Caco-2 (cell line): ENCODE measurements at regions not wholly inside any gene's neighbourhood (a gene's known extent, or its start where the extent isn't known, plus 50 kb on each side); places are given as distances from the start of the nearest gene placed in this dataset.
A peak's percentile ranks its signal among the peaks of the same experiment; 100 is the strongest.

Experiments
- BruUV-seq: library from RNA; stranded (reverse); fragments of 400-500 nt; replicated peaks from 2 replicates; lab custom pipeline; 2021; lab: Mats Ljungman, UMichigan
- CTCF ChIA-PET: fragments of 300-600 bp; sonication (Branson Sonifier 250); formaldehyde crosslinking; loops from one replicate; lab custom pipeline; 2022; ENCODE audit warnings: antibody characterized with exemption; lab: Charles Lee
- POLR2A ChIA-PET: fragments of 300-600 bp; sonication (Branson Sonifier 250); formaldehyde crosslinking; loops from one replicate; lab custom pipeline; 2022; ENCODE audit warnings: antibody characterized with exemption; lab: Charles Lee
- DNase-seq, 2 experiments: peaks; one replicate each; pipeline versions ENCODE4 v3.0.0 to v3.0.0-alpha.2; 2020 to 2022
- H3K27me3 ChIP-seq: replicated peaks from 2 replicates; pipeline ENCODE4 v1.6.0; 2011; ENCODE audit warnings: low read length; ENCODE audit not compliant: control insufficient read depth, insufficient read depth
- H3K36me3 ChIP-seq: 2 replicates; pipeline ENCODE4 v1.5.1; 2011; ENCODE audit warnings: low read length; ENCODE audit not compliant: control insufficient read depth, insufficient read depth
- H3K4me1 ChIP-seq: fragments of 250-450 bp; sonication (Bioruptor Pico); 2 replicates; pipeline ENCODE4 v1.5.1; 2020; ENCODE audit warnings: mild to moderate bottlenecking
- H3K4me3 ChIP-seq: 2 replicates; pipeline ENCODE4 v1.5.1; 2011; ENCODE audit warnings: low read depth, mild to moderate bottlenecking, control low read depth, low read length
- H3K9me3 ChIP-seq: fragments of 250-450 bp; sonication (Bioruptor Pico); 2 replicates; pipeline ENCODE4 v1.5.1; 2020; ENCODE audit warnings: mild to moderate bottlenecking, moderate library complexity
- H3K27ac Mint-ChIP-seq: one replicate; pipeline ENCODE4 v1.8.0; 2022; ENCODE audit warnings: mixed read lengths; ENCODE audit not compliant: unreplicated experiment
- H3K27me3 Mint-ChIP-seq: one replicate; pipeline ENCODE4 v1.8.0; 2022; ENCODE audit warnings: mixed read lengths; ENCODE audit not compliant: insufficient read depth, unreplicated experiment
- H3K36me3 Mint-ChIP-seq: one replicate; pipeline ENCODE4 v1.8.0; 2022; ENCODE audit warnings: mild to moderate bottlenecking, mixed read lengths; ENCODE audit not compliant: insufficient read depth, unreplicated experiment
- H3K4me1 Mint-ChIP-seq: one replicate; pipeline ENCODE4 v1.8.0; 2022; ENCODE audit warnings: low read depth, mixed read lengths; ENCODE audit not compliant: unreplicated experiment
- H3K4me3 Mint-ChIP-seq: one replicate; pipeline ENCODE4 v1.8.0; 2022; ENCODE audit warnings: mild to moderate bottlenecking, moderate library complexity, mixed read lengths; ENCODE audit not compliant: unreplicated experiment
- H3K9me3 Mint-ChIP-seq: one replicate; pipeline ENCODE4 v1.8.0; 2022; ENCODE audit warnings: mixed read lengths; ENCODE audit not compliant: unreplicated experiment
- CTCF ChIP-seq, 2 experiments: fragments of 200-600 bp in 1 of 2; IDR thresholded peaks; 1 replicate in 1 of 2; 2 replicates in 1 of 2; pipeline versions ENCODE4 v1.5.1 to v1.8.0; 2011 to 2022; ENCODE audit warnings: antibody characterized with exemption in 1 of 2, control low read depth in 1 of 2, inconsistent platforms in 1 of 2, low read depth in 1 of 2, low read length in 1 of 2, mild to moderate bottlenecking in 1 of 2, moderate library complexity in 1 of 2; ENCODE audit not compliant: insufficient read depth in 1 of 2, severe bottlenecking in 1 of 2, unreplicated experiment in 1 of 2
- intact Hi-C: fragments of 100-400 bp; cut with micrococcal nuclease; formaldehyde crosslinking; loops from one replicate; pipeline ENCODE4 v1.10.0; 2022; ENCODE audit not compliant: unreplicated experiment

GRCh38 chr6:133033263-133033662 is 207.9 kb upstream of the EYA4 start:
- Mint-ChIP-seq H3K36me3 (no peaks in the 10 kb centered on the region), H3K4me3 (no peak overlapping the region), H3K4me1 (no peaks in the 10 kb centered on the region), H3K27ac (no peak overlapping the region), H3K27me3 (no peaks in the 10 kb centered on the region), H3K9me3 (no peaks in the 10 kb centered on the region)
- Histone ChIP-seq H3K4me3 (no peak overlapping the region), H3K36me3 (no peaks in the 10 kb centered on the region), H3K27me3 (no peaks in the 10 kb centered on the region), H3K9me3 (no peaks in the 10 kb centered on the region), H3K4me1 (no peaks in the 10 kb centered on the region)
- TF ChIP-seq CTCF (IDR thresholded peaks at IDR 0.05; ENCODE audit: insufficient read depth in 1 of 2, low read depth in 1 of 2, low read length in 1 of 2, severe bottlenecking in 1 of 2, unreplicated experiment in 1 of 2): no peak
- DNase-seq: no peak
- CTCF ChIA-PET: no interaction called here
- intact Hi-C loops: no loop called here
- POLR2A ChIA-PET: no interaction called here
- BruUV-seq: no TSS peak

- H3K27me3 Mint-ChIP-seq: no peaks in the 10 kb centered on the region
- Histone ChIP-seq H3K36me3 (no peaks in the 10 kb centered on the region), H3K4me1 (no peaks in the 10 kb centered on the region), H3K9me3 (no peaks in the 10 kb centered on the region), H3K27me3 (no peaks in the 10 kb centered on the region), H3K4me3 (no peak overlapping the region)
- no peaks in the 10 kb centered on the region for H3K36me3 Mint-ChIP-seq
- H3K4me1 Mint-ChIP-seq: no peaks in the 10 kb centered on the region
- H3K27ac Mint-ChIP-seq: no peak overlapping the region
- TF ChIP-seq CTCF (IDR thresholded peaks at IDR 0.05; ENCODE audit: insufficient read depth in 1 of 2, low read depth in 1 of 2, low read length in 1 of 2, severe bottlenecking in 1 of 2, unreplicated experiment in 1 of 2): no peak
- ChIA-PET CTCF (no interaction called here), POLR2A (no interaction called here)
- no TSS peak for BruUV-seq
- no peaks in the 10 kb centered on the region for H3K9me3 Mint-ChIP-seq
- intact Hi-C loops: no loop called here
- no peak for DNase-seq
- no peak overlapping the region for H3K4me3 Mint-ChIP-seq
Observed at GRCh38 chr6:133034509-133035206, 206.5 kb upstream of the EYA4 start.

- H3K9me3 ChIP-seq: no peaks in the 10 kb centered on the region
- ChIA-PET CTCF (no interaction called here), POLR2A (no interaction called here)
- Mint-ChIP-seq H3K27me3 (no peaks in the 10 kb centered on the region), H3K4me3 (no peak overlapping the region), H3K36me3 (no peaks in the 10 kb centered on the region), H3K27ac (no peak overlapping the region), H3K9me3 (no peaks in the 10 kb centered on the region), H3K4me1 (no peaks in the 10 kb centered on the region)
- H3K36me3 ChIP-seq: no peaks in the 10 kb centered on the region
- peak; percentile 27 to 55 for TF ChIP-seq CTCF (IDR thresholded peaks at IDR 0.05; ENCODE audit: insufficient read depth in 1 of 2, low read depth in 1 of 2, low read length in 1 of 2, severe bottlenecking in 1 of 2, unreplicated experiment in 1 of 2)
- no peaks in the 10 kb centered on the region for H3K27me3 ChIP-seq
- no TSS peak for BruUV-seq
- intact Hi-C loops: loop anchor here (1.0 to 10.0 kb wide), 4 partner anchors 77 to 513 kb away; no protein-coding TSS in a partner anchor
- no peak overlapping the region for H3K4me3 ChIP-seq
- DNase-seq: peak in 1 of 2 experiments; percentile 38
- H3K4me1 ChIP-seq: no peaks in the 10 kb centered on the region
Observed at GRCh38 chr6:133040094-133040802, 200.9 kb upstream of the EYA4 start.
